ENCODE measurements at regions not wholly inside any gene's neighbourhood (a gene's known extent, or its start where the extent isn't known, plus 50 kb on each side); places are given as distances from the start of the nearest gene placed in this dataset.

DNA sequence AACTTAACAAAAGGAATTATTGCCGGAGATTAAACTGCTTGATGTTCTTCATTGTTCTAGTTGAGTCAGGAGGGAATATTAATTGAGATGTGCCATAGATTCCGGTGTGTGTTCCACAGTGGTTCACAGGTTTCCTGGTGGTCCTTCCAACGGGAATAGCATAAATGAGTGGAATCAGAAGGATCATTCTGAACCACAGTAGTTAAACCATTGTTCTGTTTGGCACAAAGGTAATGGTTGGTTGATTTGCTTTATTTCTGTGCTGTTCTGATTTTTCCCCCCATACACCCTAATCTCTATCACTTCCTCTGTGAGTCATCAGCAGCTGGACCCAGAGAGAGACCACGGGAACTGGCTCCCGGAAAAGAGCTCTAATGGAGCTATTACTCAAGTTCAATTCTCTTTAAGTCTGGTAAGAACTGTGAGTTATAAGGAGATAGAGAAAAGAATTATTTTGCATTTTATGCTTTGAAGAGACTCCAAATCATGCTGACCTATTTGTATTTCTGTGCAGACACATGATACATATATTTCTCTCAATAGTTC is 627.2 kb downstream of the ZIC1 start:
- H4K91ac ChIP-seq (ENCODE audit: low read depth, low read length): no peak overlapping the region
- H3K4me3 ChIP-seq (ENCODE audit: low read depth, low read length): no peak overlapping the region
- no peak overlapping the region for H2BK12ac ChIP-seq (ENCODE audit: low read length)
- H2AFZ ChIP-seq (ENCODE audit: insufficient read depth, low read length, poor library complexity): no peak overlapping the region
- H2BK120ac ChIP-seq (ENCODE audit: insufficient read depth, low read length, poor library complexity): no peak overlapping the region
- no peak overlapping the region for H2AK5ac ChIP-seq (ENCODE audit: low read length)
- no peak overlapping the region for H3K23ac ChIP-seq (ENCODE audit: low read length)
- no peaks in the 10 kb centered on the region for H3K27me3 ChIP-seq (ENCODE audit: insufficient read depth, low read length)
- no peak overlapping the region for H4K8ac ChIP-seq (ENCODE audit: low read depth, low read length)
- no peaks in the 10 kb centered on the region for H3K9me3 ChIP-seq (ENCODE audit: insufficient read depth, low read depth, low read length)
- H3K18ac ChIP-seq (ENCODE audit: low read length): no peak overlapping the region
- no peaks in the 10 kb centered on the region for H3K79me1 ChIP-seq (ENCODE audit: low read length)
- no peaks in the 10 kb centered on the region for H3K79me2 ChIP-seq (ENCODE audit: control insufficient read depth, insufficient read depth, low read length, poor library complexity)
- H3K4me1 ChIP-seq (ENCODE audit: control insufficient read depth in 1 of 2, insufficient read depth in 2 of 2, low read length in 2 of 2): no peaks in the 10 kb centered on the region
- no CpG with 5 or more reads among the region's 5 CpGs for WGBS (ENCODE audit: extremely low coverage, insufficient coverage, insufficient read length)
- H3K36me3 ChIP-seq (ENCODE audit: control insufficient read depth in 1 of 2, insufficient read depth in 2 of 2, low read length in 2 of 2): no peaks in the 10 kb centered on the region
- no peak overlapping the region for H3K4me2 ChIP-seq (ENCODE audit: low read length)
- no peak for DNase-seq
- no peak overlapping the region for H3K4ac ChIP-seq (ENCODE audit: low read depth, low read length)
- no peak overlapping the region for H3K9ac ChIP-seq (ENCODE audit: low read length)
- H3K14ac ChIP-seq (ENCODE audit: low read length): no peak overlapping the region
- no peak overlapping the region for H4K12ac ChIP-seq (ENCODE audit: low read depth, low read length)
- no peak overlapping the region for H3K27ac ChIP-seq (ENCODE audit: low read depth, low read length)
- no peak overlapping the region for H2BK5ac ChIP-seq (ENCODE audit: low read depth, low read length, poor library complexity)

DNA sequence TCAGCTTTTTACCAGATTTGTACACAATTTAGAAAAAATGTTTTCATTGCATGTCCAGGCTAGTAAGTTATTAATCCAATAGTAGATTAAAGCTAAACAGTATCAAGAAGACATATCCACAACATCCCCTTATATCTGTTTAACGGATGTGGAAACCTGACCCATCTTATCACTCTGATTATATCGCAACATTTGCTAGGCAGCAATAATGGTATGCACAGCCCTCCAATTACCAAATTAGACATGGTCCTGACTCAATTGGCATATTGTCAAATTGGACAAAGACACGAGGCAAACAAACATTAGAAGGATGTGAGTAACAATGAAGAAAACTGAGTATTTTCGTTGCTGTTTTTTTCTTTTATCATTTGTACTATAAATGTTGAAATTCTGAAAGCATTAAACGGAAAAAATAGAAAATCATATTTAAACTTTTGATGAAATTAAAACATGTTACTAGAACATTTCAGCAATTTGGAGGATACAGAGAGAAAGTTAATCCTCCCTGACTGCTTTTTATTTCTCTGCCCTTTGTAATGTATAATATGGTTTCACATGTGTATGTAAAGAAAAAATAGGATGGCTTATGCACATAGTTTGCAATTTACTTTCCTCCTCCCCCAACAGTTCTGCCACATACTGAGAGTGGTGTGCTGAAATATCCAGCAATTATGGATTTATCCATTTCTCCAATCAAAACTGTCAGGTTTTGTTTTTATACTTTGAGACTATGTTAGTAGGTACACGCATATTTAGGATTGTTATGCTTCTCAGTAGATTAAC is 633.7 kb downstream of the ZIC1 start:
- H2BK12ac ChIP-seq (ENCODE audit: low read length): no peak overlapping the region
- H4K8ac ChIP-seq (ENCODE audit: low read depth, low read length): no peak overlapping the region
- no peaks in the 10 kb centered on the region for H3K9me3 ChIP-seq (ENCODE audit: insufficient read depth, low read depth, low read length)
- H3K27me3 ChIP-seq (ENCODE audit: insufficient read depth, low read length): no peaks in the 10 kb centered on the region
- no peak overlapping the region for H4K12ac ChIP-seq (ENCODE audit: low read depth, low read length)
- H3K14ac ChIP-seq (ENCODE audit: low read length): no peak overlapping the region
- H2AFZ ChIP-seq (ENCODE audit: insufficient read depth, low read length, poor library complexity): no peak overlapping the region
- no peak overlapping the region for H3K4ac ChIP-seq (ENCODE audit: low read depth, low read length)
- H3K4me2 ChIP-seq (ENCODE audit: low read length): no peak overlapping the region
- no peak overlapping the region for H3K18ac ChIP-seq (ENCODE audit: low read length)
- no peak overlapping the region for H4K91ac ChIP-seq (ENCODE audit: low read depth, low read length)
- H3K4me1 ChIP-seq (ENCODE audit: control insufficient read depth in 1 of 2, insufficient read depth in 2 of 2, low read length in 2 of 2): no peaks in the 10 kb centered on the region
- DNase-seq: no peak
- H3K36me3 ChIP-seq (ENCODE audit: control insufficient read depth in 1 of 2, insufficient read depth in 2 of 2, low read length in 2 of 2): no peaks in the 10 kb centered on the region
- H3K4me3 ChIP-seq (ENCODE audit: low read depth, low read length): no peak overlapping the region
- no peak overlapping the region for H2AK5ac ChIP-seq (ENCODE audit: low read length)
- no CpG with 5 or more reads among the region's 6 CpGs for WGBS (ENCODE audit: extremely low coverage, insufficient coverage, insufficient read length)
- H3K27ac ChIP-seq (ENCODE audit: low read depth, low read length): no peak overlapping the region
- no peaks in the 10 kb centered on the region for H3K79me2 ChIP-seq (ENCODE audit: control insufficient read depth, insufficient read depth, low read length, poor library complexity)
- no peak overlapping the region for H2BK120ac ChIP-seq (ENCODE audit: insufficient read depth, low read length, poor library complexity)
- no peaks in the 10 kb centered on the region for H3K79me1 ChIP-seq (ENCODE audit: low read length)
- no peak overlapping the region for H3K9ac ChIP-seq (ENCODE audit: low read length)
- no peak overlapping the region for H3K23ac ChIP-seq (ENCODE audit: low read length)
- H2BK5ac ChIP-seq (ENCODE audit: low read depth, low read length, poor library complexity): no peak overlapping the region

DNA sequence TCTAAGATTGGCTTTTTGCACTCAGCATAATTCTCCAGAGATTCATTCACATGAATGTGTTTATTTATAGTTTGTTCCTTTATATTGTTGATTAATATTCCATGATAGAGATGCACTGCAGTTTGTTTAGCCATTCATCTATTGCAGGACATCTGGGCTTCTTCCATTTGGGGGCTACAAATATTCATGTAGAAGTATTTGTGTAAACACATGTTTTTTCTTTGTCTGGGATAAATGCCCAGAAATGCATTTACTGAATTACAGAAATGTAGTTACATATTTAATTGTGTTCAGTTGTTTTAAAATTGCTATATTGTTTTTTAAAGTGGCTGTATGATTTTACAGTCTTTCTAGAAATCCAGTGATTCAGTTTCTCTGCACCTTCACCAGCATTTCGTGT is 635.0 kb downstream of the ZIC1 start:
- Histone ChIP-seq H2AFZ (ENCODE audit: insufficient read depth, low read length, poor library complexity) (no peak overlapping the region), H2BK12ac (ENCODE audit: low read length) (no peak overlapping the region), H3K4me3 (ENCODE audit: low read depth, low read length) (no peak overlapping the region), H3K4ac (ENCODE audit: low read depth, low read length) (no peak overlapping the region), H3K79me1 (ENCODE audit: low read length) (no peaks in the 10 kb centered on the region), H2BK120ac (ENCODE audit: insufficient read depth, low read length, poor library complexity) (no peak overlapping the region), H3K4me2 (ENCODE audit: low read length) (no peak overlapping the region), H2BK5ac (ENCODE audit: low read depth, low read length, poor library complexity) (no peak overlapping the region), H3K9me3 (ENCODE audit: insufficient read depth, low read depth, low read length) (no peaks in the 10 kb centered on the region), H3K36me3 (ENCODE audit: control insufficient read depth in 1 of 2, insufficient read depth in 2 of 2, low read length in 2 of 2) (no peaks in the 10 kb centered on the region), H3K4me1 (ENCODE audit: control insufficient read depth in 1 of 2, insufficient read depth in 2 of 2, low read length in 2 of 2) (no peaks in the 10 kb centered on the region), H2AK5ac (ENCODE audit: low read length) (no peak overlapping the region), H3K18ac (ENCODE audit: low read length) (no peak overlapping the region), H3K9ac (ENCODE audit: low read length) (no peak overlapping the region), H3K14ac (ENCODE audit: low read length) (no peak overlapping the region), H4K12ac (ENCODE audit: low read depth, low read length) (no peak overlapping the region), H3K27ac (ENCODE audit: low read depth, low read length) (no peak overlapping the region), H3K23ac (ENCODE audit: low read length) (no peak overlapping the region), H3K27me3 (ENCODE audit: insufficient read depth, low read length) (no peaks in the 10 kb centered on the region), H4K91ac (ENCODE audit: low read depth, low read length) (no peak overlapping the region), H4K8ac (ENCODE audit: low read depth, low read length) (no peak overlapping the region), H3K79me2 (ENCODE audit: control insufficient read depth, insufficient read depth, low read length, poor library complexity) (no peaks in the 10 kb centered on the region)
- WGBS (ENCODE audit: extremely low coverage, insufficient coverage, insufficient read length): no CpG with 5 or more reads among the region's 1 CpG
- no peak for DNase-seq

DNA sequence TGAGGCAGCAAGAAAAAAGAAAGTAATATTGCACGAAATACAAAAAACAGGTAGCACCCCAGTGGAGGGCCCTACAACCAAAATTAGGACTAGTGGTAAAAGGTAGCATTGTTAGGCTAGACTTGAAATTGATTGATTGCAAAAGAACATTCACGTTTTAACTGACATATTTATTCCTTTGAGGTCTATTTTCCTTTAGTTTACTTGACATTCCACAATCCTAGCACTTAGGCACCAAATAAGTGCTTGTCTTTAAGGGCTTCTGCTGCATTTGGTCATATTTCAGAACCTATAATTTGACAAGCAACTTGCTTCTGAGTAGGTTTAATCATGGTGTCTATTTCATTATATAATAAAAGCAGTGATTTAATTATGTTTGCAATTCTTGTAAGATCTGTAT is 642.7 kb upstream of the AGTR1 start:
- WGBS (ENCODE audit: extremely low coverage, insufficient coverage, insufficient read length): no CpG with 5 or more reads among the region's 2 CpGs
- Histone ChIP-seq H4K91ac (ENCODE audit: low read depth, low read length) (no peak overlapping the region), H3K4me1 (ENCODE audit: control insufficient read depth in 1 of 2, insufficient read depth in 2 of 2, low read length in 2 of 2) (no peaks in the 10 kb centered on the region), H3K27me3 (ENCODE audit: insufficient read depth, low read length) (no peaks in the 10 kb centered on the region), H4K8ac (ENCODE audit: low read depth, low read length) (no peak overlapping the region), H3K27ac (ENCODE audit: low read depth, low read length) (no peak overlapping the region), H3K36me3 (ENCODE audit: control insufficient read depth in 1 of 2, insufficient read depth in 2 of 2, low read length in 2 of 2) (no peaks in the 10 kb centered on the region), H3K4ac (ENCODE audit: low read depth, low read length) (no peak overlapping the region), H3K4me2 (ENCODE audit: low read length) (no peak overlapping the region), H2AFZ (ENCODE audit: insufficient read depth, low read length, poor library complexity) (no peak overlapping the region), H2AK5ac (ENCODE audit: low read length) (no peak overlapping the region), H3K18ac (ENCODE audit: low read length) (no peak overlapping the region), H2BK12ac (ENCODE audit: low read length) (no peak overlapping the region), H3K79me2 (ENCODE audit: control insufficient read depth, insufficient read depth, low read length, poor library complexity) (no peaks in the 10 kb centered on the region), H4K12ac (ENCODE audit: low read depth, low read length) (no peak overlapping the region), H3K9me3 (ENCODE audit: insufficient read depth, low read depth, low read length) (no peaks in the 10 kb centered on the region), H3K79me1 (ENCODE audit: low read length) (no peaks in the 10 kb centered on the region), H3K9ac (ENCODE audit: low read length) (no peak overlapping the region), H3K14ac (ENCODE audit: low read length) (no peak overlapping the region), H3K23ac (ENCODE audit: low read length) (no peak overlapping the region), H2BK120ac (ENCODE audit: insufficient read depth, low read length, poor library complexity) (no peak overlapping the region), H3K4me3 (ENCODE audit: low read depth, low read length) (no peak overlapping the region), H2BK5ac (ENCODE audit: low read depth, low read length, poor library complexity) (no peak overlapping the region)
- no peak for DNase-seq

Data from trophoblast cell (in vitro differentiated cells and primary cell).